GM12872 (cell line): ENCODE measurements at regions not wholly inside any gene's neighbourhood (a gene's known extent, or its start where the extent isn't known, plus 50 kb on each side); places are given as distances from the start of the nearest gene placed in this dataset.

ENCODE experiments used
- CTCF ChIP-seq: IDR thresholded peaks from 3 replicates; pipeline ENCODE4 v1.5.1; 2011; ENCODE audit warnings: low read depth, mild to moderate bottlenecking, low read length, moderate library complexity; ENCODE audit not compliant: insufficient read depth

- TF ChIP-seq CTCF, result no peak
Observed at GRCh38 chr13:111587249-111587648, 266.8 kb downstream of the TEX29 start.

- TF ChIP-seq CTCF, result no peak
Observed at GRCh38 chr13:111589321-111589720, 268.9 kb downstream of the TEX29 start.

- TF ChIP-seq CTCF, result no peak
Observed at GRCh38 chr13:111589992-111590391, 269.6 kb downstream of the TEX29 start.

- TF ChIP-seq CTCF, result no peak
Observed at GRCh38 chr13:111590796-111591195, 270.4 kb downstream of the TEX29 start.

- no peak for TF ChIP-seq CTCF
Observed at GRCh38 chr13:111594606-111595005, 274.2 kb downstream of the TEX29 start.

- TF ChIP-seq CTCF, result no peak
Observed at GRCh38 chr13:111595276-111595675, 274.8 kb downstream of the TEX29 start.

- no peak for TF ChIP-seq CTCF
Observed at GRCh38 chr13:111595791-111596190, 275.3 kb downstream of the TEX29 start.

- TF ChIP-seq CTCF, result no peak
Observed at GRCh38 chr13:111597191-111597611, 276.8 kb downstream of the TEX29 start.
